ENCODE measurements at regions not wholly inside any gene's neighbourhood (a gene's known extent, or its start where the extent isn't known, plus 50 kb on each side); places are given as distances from the start of the nearest gene placed in this dataset.

- TF ChIP-seq CTCF (IDR thresholded peaks at IDR 0.05; ENCODE audit: insufficient read depth, low read depth, low read length) (no peak), EZH2 (IDR thresholded peaks at IDR 0.05; ENCODE audit: insufficient read depth, low read length) (no peak)
Measured at GRCh38 chr11:11039208-11039965, 181.5 kb upstream of the ZBED5 start.
